AG04449 (cell line): ENCODE measurements at regions not wholly inside any gene's neighbourhood (a gene's known extent, or its start where the extent isn't known, plus 50 kb on each side); places are given as distances from the start of the nearest gene placed in this dataset.

Source experiments
- CTCF ChIA-PET: fragments of 350-600 bp; formaldehyde crosslinking; extraction: SDS; loops from one replicate; lab custom pipeline; 2021; ENCODE audit warnings: antibody characterized with exemption; lab: Yijun Ruan, JAX
- POLR2A ChIA-PET: fragments of 400-600, 350-600 bp; formaldehyde crosslinking; extraction: SDS; loops from one replicate; lab custom pipeline; 2020; ENCODE audit warnings: antibody characterized with exemption, inconsistent platforms; lab: Yijun Ruan, JAX
- DNase-seq: peaks from one replicate; pipeline ENCODE4 v3.0.0-alpha.2; 2010; ENCODE audit warnings: low read depth, low spot score
- H3K4me3 ChIP-seq: 2 replicates; pipeline ENCODE4 v1.5.1; 2011; ENCODE audit warnings: low read depth, mild to moderate bottlenecking, control low read depth, low read length
- TF ChIP-seq, protein P1 (sequence below): IDR thresholded peaks from one replicate; pipeline ENCODE4 v1.5.1; 2011; ENCODE audit warnings: mild to moderate bottlenecking, moderate library complexity, low read length, control low read depth, inconsistent platforms; ENCODE audit not compliant: insufficient read depth; ENCODE audit errors: missing control alignments

DNA sequence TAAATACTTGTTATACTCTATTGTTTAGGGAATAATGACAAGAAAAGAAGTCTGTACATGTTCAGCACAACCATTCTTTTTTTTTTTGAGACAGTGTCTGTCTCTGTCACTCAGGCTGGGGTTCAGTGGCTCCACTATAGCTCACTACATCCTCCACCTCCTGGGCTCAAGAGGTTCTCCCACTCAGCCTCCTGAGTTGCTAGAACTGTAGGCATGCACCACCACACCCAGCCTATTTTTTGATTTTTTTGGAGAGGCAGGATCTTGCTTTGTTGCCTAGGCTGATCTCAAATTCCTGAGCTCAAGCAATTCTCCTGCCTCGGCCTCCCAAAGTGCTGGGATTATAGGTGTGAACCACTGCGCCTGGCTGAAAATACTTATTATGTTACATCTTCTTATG lies 250.0 kb downstream of the MIAT start:
- POLR2A ChIA-PET: no interaction called here
- DNase-seq: no peak
- CTCF ChIA-PET: no interaction called here
- no peak overlapping the region for H3K4me3 ChIP-seq
- TF ChIP-seq, protein P1, sequence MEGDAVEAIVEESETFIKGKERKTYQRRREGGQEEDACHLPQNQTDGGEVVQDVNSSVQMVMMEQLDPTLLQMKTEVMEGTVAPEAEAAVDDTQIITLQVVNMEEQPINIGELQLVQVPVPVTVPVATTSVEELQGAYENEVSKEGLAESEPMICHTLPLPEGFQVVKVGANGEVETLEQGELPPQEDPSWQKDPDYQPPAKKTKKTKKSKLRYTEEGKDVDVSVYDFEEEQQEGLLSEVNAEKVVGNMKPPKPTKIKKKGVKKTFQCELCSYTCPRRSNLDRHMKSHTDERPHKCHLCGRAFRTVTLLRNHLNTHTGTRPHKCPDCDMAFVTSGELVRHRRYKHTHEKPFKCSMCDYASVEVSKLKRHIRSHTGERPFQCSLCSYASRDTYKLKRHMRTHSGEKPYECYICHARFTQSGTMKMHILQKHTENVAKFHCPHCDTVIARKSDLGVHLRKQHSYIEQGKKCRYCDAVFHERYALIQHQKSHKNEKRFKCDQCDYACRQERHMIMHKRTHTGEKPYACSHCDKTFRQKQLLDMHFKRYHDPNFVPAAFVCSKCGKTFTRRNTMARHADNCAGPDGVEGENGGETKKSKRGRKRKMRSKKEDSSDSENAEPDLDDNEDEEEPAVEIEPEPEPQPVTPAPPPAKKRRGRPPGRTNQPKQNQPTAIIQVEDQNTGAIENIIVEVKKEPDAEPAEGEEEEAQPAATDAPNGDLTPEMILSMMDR: no peak

DNA sequence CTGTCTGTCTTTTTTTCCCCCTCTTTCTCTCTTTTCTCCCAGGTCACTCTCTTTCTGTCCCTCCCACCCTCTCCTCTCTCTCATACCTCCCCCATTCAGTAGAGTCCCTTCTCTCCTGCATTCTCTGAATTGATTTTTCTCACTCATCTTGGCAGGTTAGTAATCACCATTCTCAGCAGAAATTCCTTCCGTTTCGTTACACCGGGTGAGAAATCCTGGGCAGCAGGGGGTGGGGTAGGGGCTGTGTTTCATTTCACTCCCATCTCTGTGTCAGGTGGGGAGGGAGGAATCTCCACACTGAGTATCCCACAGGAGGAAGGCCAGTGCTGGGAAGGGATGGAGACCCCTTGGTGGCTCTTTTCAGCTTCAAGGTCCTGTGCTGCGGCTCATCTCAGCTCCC lies 253.5 kb downstream of the MIAT start:
- ChIA-PET POLR2A (interaction anchor here (0.6 kb wide), 1 partner anchor 185 kb away, joined by 4 read pairs; no protein-coding TSS in a partner anchor), CTCF (no interaction called here)
- DNase-seq: no peak
- TF ChIP-seq, protein P1: no peak
- H3K4me3 ChIP-seq: no peak overlapping the region

DNA sequence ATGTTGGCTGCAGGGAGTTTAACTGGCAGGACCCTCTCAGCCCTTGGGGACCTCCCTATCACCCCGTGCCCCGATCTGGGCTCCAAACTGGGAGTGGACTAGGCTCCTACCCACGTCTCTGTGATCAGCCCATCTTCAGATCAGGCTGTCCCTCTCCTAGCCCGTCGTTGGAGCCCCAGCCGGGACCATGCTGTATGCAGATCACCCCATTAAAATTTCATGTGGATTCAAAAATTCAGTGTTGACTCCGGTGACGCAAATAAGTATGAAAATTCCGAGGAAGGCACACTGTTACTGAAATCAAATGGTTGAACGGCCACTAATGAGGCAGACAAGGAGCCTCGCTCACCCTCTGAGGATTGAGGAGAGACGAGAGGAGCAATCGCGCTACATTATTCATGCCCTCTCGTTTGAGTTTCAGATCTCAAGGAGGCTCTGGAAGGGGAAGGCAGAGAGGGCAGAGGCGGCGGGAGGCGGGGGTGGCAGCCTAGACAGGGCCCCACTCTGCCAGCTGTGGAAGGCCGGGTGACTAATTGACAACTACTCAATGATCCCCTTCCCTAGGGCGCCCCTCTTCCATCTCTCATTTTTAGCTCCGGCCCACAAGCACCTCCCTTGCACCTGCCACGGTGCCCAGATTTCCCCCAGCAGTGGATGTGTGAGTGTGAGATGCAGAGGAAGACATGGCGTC lies 255.4 kb downstream of the MIAT start:
- CTCF ChIA-PET: no interaction called here
- no peak overlapping the region for H3K4me3 ChIP-seq
- TF ChIP-seq, protein P1: no peak
- POLR2A ChIA-PET: no interaction called here
- no peak for DNase-seq

DNA sequence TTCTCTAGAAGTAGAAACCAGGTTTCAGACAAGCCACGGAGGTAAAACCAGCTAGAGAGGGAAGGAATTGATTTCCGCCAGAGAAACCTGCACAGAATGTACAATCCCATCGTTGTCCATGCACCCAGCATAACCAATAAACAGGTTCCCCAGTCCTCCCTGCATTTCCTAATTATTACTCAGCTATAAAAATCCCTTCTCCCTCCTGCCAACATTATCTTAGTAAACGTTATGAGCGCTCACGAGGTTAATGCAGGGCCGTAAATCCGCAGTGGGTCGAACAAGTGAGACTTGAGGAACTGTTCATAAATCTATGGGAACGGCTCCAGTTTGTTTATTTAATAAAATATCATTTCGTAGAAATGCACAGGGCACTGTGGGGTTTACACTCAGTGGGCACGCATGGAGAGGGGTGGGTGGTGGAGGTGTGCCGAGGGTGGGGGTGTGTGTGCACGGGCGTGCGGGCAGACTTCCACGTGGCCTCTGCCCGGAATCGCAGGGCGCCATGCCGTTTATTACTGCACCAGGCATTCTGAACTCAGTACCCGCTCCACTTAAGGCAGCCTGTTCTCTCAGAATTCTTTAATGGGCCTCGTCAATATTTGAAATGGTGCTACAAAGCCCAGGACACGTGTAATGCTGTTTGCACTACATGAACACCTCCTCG lies 257.3 kb downstream of the MIAT start:
- ChIA-PET CTCF (no interaction called here), POLR2A (no interaction called here)
- H3K4me3 ChIP-seq: no peak overlapping the region
- DNase-seq: no peak
- TF ChIP-seq, protein P1: no peak

DNA sequence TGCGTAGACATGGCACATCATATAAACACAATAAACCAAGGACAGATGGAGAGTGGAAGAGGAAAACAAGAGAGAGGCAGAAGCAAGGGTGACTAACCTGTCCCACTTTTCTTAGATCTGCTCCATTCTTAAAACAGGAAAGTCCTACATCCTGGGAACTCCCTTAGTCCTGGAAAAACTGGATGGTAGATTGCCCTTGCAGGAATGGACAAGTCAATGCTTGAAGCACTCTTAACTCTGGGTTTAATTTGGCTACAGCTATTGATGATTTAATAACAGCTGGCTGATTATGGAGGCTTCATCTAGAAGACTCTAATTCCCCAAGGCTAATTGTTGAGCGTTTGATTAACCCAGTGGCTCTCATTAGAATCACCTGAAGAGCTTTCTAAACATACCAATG lies 258.8 kb downstream of the MIAT start:
- CTCF ChIA-PET: interaction anchor here (1.0 kb wide), 1 partner anchor 14 kb away, joined by 3 read pairs; no protein-coding TSS in a partner anchor
- TF ChIP-seq, protein P1: no peak
- POLR2A ChIA-PET: no interaction called here
- no peak for DNase-seq
- no peak overlapping the region for H3K4me3 ChIP-seq

DNA sequence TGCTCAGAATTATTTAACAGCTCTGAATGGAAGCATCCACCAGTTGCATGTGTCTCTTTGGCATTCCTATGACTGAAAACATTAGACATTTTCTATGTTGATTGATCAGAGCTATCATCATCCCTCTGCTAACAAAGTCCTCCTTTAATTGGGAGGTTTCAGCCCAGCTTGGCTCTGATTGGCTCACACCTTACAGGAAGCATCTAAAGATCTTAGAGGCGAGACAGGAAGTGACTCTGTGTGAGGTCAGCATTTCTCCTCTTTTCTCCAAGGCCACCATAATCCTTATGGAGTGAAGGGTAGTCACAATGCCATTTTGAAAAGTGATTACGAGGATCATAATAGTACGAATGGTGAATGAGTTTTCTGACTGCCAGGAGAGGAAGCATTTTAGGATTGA lies 260.8 kb downstream of the MIAT start:
- TF ChIP-seq, protein P1: no peak
- no peak for DNase-seq
- no peak overlapping the region for H3K4me3 ChIP-seq
- ChIA-PET CTCF (no interaction called here), POLR2A (no interaction called here)
